ENCODE measurements at regions not wholly inside any gene's neighbourhood (a gene's known extent, or its start where the extent isn't known, plus 50 kb on each side); places are given as distances from the start of the nearest gene placed in this dataset.

GRCh38 chr3:145522893-145523651 lies 637.9 kb downstream of the PLOD2 start:
- Histone ChIP-seq H3K4me3 (ENCODE audit: low read length) (no peak overlapping the region), H3K27ac (ENCODE audit: low read length) (no peak overlapping the region), H2AFZ (ENCODE audit: low read depth, low read length) (no peak overlapping the region), H4K20me1 (ENCODE audit: insufficient read depth) (no peaks in the 10 kb centered on the region), H3K36me3 (ENCODE audit: insufficient read depth, low read length) (no peaks in the 10 kb centered on the region), H3K27me3 (ENCODE audit: insufficient read depth, low read depth, low read length) (no peaks in the 10 kb centered on the region), H3K79me2 (replicated peaks; ENCODE audit: insufficient read depth, low read length) (no peaks in the 10 kb centered on the region), H3K9me2 (ENCODE audit: insufficient read depth, low read length) (no peaks in the 10 kb centered on the region), H3K9me3 (ENCODE audit: low read length) (no peaks in the 10 kb centered on the region), H3F3A (ENCODE audit: insufficient read depth, low read length, poor library complexity, severe bottlenecking) (no peaks in the 10 kb centered on the region), H3K4me2 (ENCODE audit: low read length) (no peak overlapping the region), H3K9ac (ENCODE audit: low read length) (no peak overlapping the region)
- TF ChIP-seq POLR2AphosphoS5 (IDR thresholded peaks at IDR 0.05) (no peak), MXI1 (conservative IDR thresholded peaks at IDR 0.05; ENCODE audit: poor library complexity, severe bottlenecking) (no peak), RAD21 (conservative IDR thresholded peaks at IDR 0.05) (no peak), SMC3 (conservative IDR thresholded peaks at IDR 0.05; ENCODE audit: poor library complexity) (no peak), EP300 (conservative IDR thresholded peaks at IDR 0.05; ENCODE audit: poor library complexity, severe bottlenecking) (no peak), EZH2 (IDR thresholded peaks at IDR 0.05; ENCODE audit: borderline replicate concordance, insufficient read depth, low read length, poor library complexity, severe bottlenecking) (no peak), TAF1 (IDR thresholded peaks at IDR 0.05; ENCODE audit: low read depth) (no peak), CTCF (IDR thresholded peaks at IDR 0.05; ENCODE audit: poor library complexity, severe bottlenecking) (no peak)
- TF ChIP-seq, protein P1, sequence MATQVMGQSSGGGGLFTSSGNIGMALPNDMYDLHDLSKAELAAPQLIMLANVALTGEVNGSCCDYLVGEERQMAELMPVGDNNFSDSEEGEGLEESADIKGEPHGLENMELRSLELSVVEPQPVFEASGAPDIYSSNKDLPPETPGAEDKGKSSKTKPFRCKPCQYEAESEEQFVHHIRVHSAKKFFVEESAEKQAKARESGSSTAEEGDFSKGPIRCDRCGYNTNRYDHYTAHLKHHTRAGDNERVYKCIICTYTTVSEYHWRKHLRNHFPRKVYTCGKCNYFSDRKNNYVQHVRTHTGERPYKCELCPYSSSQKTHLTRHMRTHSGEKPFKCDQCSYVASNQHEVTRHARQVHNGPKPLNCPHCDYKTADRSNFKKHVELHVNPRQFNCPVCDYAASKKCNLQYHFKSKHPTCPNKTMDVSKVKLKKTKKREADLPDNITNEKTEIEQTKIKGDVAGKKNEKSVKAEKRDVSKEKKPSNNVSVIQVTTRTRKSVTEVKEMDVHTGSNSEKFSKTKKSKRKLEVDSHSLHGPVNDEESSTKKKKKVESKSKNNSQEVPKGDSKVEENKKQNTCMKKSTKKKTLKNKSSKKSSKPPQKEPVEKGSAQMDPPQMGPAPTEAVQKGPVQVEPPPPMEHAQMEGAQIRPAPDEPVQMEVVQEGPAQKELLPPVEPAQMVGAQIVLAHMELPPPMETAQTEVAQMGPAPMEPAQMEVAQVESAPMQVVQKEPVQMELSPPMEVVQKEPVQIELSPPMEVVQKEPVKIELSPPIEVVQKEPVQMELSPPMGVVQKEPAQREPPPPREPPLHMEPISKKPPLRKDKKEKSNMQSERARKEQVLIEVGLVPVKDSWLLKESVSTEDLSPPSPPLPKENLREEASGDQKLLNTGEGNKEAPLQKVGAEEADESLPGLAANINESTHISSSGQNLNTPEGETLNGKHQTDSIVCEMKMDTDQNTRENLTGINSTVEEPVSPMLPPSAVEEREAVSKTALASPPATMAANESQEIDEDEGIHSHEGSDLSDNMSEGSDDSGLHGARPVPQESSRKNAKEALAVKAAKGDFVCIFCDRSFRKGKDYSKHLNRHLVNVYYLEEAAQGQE (IDR thresholded peaks at IDR 0.05; ENCODE audit: borderline replicate concordance): no peak

DNA sequence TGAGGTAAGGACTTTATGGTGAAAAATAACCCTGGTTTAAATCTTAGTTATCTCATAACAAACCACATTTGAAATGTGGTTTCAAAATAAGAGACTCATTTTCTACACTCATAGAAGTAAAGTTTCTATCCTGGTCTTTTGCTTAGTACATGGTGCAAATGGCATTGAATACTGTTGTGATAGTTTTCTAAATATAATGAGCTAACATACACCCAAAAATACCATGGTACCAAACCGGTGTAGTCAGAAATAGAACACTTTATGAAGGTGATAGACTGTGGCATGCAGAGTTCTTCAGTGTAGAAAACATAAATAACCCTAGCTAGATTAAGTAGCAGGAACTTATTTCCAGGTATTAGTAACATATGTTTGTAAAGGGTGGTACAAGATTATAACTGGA lies 629.4 kb downstream of the PLOD2 start:
- Histone ChIP-seq H2AFZ (ENCODE audit: low read depth, low read length) (no peak overlapping the region), H3K9me3 (ENCODE audit: low read length) (no peaks in the 10 kb centered on the region), H3K9ac (ENCODE audit: low read length) (no peak overlapping the region), H3K36me3 (ENCODE audit: insufficient read depth, low read length) (no peaks in the 10 kb centered on the region), H3K27ac (ENCODE audit: low read length) (no peak overlapping the region), H3K4me3 (ENCODE audit: low read length) (no peak overlapping the region), H3K4me2 (ENCODE audit: low read length) (no peak overlapping the region), H3K27me3 (ENCODE audit: insufficient read depth, low read depth, low read length) (no peaks in the 10 kb centered on the region), H3K9me2 (ENCODE audit: insufficient read depth, low read length) (no peaks in the 10 kb centered on the region), H4K20me1 (ENCODE audit: insufficient read depth) (no peaks in the 10 kb centered on the region), H3K79me2 (replicated peaks; ENCODE audit: insufficient read depth, low read length) (no peaks in the 10 kb centered on the region), H3F3A (ENCODE audit: insufficient read depth, low read length, poor library complexity, severe bottlenecking) (no peaks in the 10 kb centered on the region)
- no peak for TF ChIP-seq SMC3 (conservative IDR thresholded peaks at IDR 0.05; ENCODE audit: poor library complexity)
